GM12873 (cell line): ENCODE measurements at regions not wholly inside any gene's neighbourhood (a gene's known extent, or its start where the extent isn't known, plus 50 kb on each side); places are given as distances from the start of the nearest gene placed in this dataset.

Experiments used
- TF ChIP-seq, protein P1 (sequence below): IDR thresholded peaks from 2 replicates; pipeline ENCODE4 v1.5.1; 2012; ENCODE audit warnings: low read depth, mild to moderate bottlenecking, moderate library complexity, low read length, control low read depth; ENCODE audit not compliant: insufficient read depth; ENCODE audit errors: missing control alignments

DNA sequence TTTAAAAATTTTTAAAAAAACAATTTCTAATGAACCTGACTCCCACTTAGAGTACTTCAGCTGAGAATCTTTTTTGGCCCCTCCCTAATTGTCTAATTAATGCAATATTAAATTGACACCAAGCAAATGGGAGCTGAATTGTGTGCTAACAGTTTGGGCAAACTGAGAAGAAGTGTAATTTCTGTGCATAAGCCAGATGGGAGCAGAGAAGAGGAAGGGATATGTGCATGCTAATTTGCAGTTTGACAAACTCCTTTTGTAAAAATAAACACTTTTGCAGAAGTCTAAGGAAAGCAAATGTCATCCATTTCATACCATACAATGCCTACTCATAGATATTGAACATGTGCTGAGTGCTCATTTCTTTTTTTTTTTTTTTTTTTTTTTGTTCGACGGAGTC, 332.0 kb downstream of the CYRIA start:
- TF ChIP-seq, protein P1, sequence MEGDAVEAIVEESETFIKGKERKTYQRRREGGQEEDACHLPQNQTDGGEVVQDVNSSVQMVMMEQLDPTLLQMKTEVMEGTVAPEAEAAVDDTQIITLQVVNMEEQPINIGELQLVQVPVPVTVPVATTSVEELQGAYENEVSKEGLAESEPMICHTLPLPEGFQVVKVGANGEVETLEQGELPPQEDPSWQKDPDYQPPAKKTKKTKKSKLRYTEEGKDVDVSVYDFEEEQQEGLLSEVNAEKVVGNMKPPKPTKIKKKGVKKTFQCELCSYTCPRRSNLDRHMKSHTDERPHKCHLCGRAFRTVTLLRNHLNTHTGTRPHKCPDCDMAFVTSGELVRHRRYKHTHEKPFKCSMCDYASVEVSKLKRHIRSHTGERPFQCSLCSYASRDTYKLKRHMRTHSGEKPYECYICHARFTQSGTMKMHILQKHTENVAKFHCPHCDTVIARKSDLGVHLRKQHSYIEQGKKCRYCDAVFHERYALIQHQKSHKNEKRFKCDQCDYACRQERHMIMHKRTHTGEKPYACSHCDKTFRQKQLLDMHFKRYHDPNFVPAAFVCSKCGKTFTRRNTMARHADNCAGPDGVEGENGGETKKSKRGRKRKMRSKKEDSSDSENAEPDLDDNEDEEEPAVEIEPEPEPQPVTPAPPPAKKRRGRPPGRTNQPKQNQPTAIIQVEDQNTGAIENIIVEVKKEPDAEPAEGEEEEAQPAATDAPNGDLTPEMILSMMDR, result no peak

DNA sequence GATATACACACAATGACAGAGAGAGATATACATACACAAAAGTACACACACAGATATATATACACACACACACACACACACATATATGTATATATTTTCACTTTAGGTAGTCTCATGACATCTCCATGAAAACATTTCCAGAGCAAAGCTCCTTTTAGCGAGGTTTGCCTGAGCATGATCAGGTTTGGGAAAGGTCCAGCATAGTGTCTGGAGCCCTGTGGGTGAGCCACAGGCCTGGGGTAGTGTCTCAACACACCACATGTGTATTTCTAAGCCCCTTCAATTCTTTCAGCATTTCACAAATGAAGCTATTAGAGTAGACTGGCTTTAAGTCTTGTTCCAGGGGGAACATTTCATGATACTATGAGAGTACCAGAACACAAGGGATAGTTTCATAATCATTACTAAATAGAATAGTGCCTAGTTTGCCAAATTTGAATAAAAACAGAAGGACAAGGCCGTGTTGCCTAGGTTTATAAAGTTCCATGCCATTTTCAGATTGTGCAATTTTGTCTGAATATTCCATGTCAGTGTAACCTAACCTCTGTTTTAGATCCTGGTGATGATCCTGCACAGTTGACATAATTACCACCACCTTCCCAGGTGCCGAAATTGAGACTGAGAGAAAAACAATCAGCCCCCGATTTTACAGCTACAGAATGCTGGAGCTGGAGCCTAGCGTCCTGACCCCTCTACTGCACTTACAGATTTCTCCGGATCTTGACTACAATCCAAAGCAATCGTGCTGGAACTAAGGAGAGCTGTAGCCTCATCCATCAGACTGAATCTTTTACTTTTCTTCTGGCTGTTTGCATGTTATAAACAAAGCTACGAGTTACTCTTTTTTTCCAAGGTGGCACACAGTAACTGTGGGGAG, 332.7 kb downstream of the CYRIA start:
- TF ChIP-seq, protein P1, result no peak

DNA sequence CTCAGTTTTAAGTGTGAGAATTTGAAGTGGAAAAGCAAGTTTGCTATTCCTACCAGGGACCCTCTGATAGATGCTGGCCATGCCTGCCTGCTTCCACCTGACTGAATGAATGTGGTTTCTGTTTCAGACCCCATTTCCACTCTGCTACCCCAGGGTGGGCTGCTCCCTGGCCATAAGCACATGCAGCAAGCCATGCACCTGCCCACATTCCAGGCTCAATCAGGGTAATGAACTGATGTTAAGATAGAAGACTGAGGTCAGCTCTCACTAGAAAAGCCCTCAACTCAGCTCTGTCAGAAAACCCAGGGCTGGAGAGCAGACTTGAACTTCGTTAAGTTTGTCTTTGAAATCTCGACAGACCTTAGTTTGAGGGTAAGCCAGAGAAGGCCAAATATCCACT, 333.9 kb downstream of the CYRIA start:
- TF ChIP-seq, protein P1, result no peak

DNA sequence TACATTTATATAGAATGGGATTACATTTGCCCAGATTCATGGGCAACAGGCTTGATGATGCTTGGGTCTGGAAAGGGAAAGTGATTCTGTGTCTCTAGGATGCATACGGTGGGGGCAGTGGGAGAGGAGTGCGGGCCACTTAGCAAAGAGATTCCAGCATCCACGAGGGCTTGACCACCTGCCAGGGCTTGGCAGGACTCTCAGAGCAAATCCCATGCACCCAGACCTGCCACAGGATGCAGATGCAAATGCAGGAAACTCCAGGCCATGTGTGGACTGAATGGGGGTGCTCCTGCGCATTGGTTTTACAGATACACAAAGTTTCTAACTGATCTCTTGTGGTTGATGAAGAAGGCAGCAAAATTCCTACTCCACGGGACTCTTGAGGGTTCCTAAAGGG, 334.7 kb downstream of the CYRIA start:
- TF ChIP-seq, protein P1, result no peak

DNA sequence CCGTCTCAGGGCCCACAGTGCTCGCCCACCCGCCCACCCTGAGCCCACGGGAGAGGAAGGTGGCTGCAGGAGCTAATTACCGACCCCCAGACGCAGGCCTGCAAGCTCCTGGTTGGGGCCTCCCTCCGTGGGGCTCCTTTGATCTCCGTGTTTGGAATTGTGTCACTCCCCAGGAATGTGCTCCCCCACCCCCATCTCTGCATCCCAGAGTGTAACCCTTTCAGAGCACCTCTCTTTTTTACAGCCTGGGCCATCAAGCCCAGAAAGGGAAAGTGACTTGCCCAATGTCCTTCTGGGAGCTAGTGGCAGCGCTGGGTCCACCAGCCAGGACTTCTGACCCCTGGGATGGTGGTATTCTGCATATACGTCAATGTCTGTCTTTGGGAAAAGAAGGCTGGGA, 335.1 kb downstream of the CYRIA start:
- TF ChIP-seq, protein P1, result no peak

DNA sequence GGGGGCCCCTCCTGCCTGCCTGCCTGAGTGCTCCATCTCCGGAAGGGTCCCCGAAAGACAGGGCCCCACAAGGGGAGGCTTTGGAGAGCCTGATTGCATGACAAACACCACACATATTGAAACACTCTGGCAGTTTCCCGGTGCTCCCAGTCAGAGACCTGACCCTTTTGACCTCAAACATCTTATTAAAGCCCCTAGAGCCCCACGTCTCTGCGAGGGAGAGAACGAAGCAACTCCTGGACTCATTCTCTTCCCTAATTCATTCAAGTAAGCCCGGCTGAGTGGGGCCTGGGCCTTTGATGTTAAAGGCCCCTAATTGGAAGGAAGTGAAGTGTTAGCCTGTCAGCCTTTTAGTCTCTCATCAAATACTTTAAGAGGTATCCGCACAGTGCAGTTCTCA, 335.6 kb downstream of the CYRIA start:
- TF ChIP-seq, protein P1, result no peak

DNA sequence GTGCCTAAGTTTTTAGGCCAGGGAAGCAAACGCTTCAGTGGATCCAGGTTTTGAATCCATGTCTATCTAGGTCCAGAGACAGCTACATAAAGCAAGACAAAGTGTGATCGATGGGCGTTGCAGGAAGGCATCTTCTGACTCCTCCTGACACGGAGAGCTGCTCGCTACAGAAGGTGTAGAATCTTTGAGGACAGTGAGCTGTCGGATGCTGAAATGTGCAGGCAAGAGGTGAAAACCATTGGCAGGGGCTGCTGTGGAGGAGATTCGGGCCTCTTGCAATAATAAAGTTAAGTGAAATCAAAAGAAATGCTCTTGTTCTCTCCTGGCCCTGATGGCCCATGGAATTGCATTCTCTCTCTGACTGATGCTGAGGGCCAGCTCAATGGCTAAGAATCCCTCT, 336.2 kb downstream of the CYRIA start:
- TF ChIP-seq, protein P1, result no peak
